GM06990 (cell line): ENCODE measurements at regions not wholly inside any gene's neighbourhood (a gene's known extent, or its start where the extent isn't known, plus 50 kb on each side); places are given as distances from the start of the nearest gene placed in this dataset.
A peak's percentile ranks its signal among the peaks of the same experiment; 100 is the strongest.

Experiments used
- DNase-seq: peaks from one replicate; pipeline ENCODE4 v3.0.0-alpha.2; 2011; ENCODE audit not compliant: insufficient read length; ENCODE audit errors: extremely low read depth
- H3K27me3 ChIP-seq: replicated peaks from 2 replicates; pipeline ENCODE4 v1.6.0; 2011; ENCODE audit warnings: low read length; ENCODE audit not compliant: control insufficient read depth, insufficient read depth
- H3K36me3 ChIP-seq: 2 replicates; pipeline ENCODE4 v1.5.1; 2011; ENCODE audit warnings: low read length; ENCODE audit not compliant: control insufficient read depth, insufficient read depth
- H3K4me3 ChIP-seq: replicated peaks from 2 replicates; pipeline ENCODE4 v1.5.1; 2011; ENCODE audit warnings: low read depth, mild to moderate bottlenecking, control low read depth, low read length
- TF ChIP-seq, protein P1 (sequence below): IDR thresholded peaks from 2 replicates; pipeline ENCODE4 v1.5.1; 2011; ENCODE audit warnings: low read length, control low read depth, mild to moderate bottlenecking, inconsistent platforms; ENCODE audit not compliant: insufficient read depth, poor library complexity, severe bottlenecking

DNA sequence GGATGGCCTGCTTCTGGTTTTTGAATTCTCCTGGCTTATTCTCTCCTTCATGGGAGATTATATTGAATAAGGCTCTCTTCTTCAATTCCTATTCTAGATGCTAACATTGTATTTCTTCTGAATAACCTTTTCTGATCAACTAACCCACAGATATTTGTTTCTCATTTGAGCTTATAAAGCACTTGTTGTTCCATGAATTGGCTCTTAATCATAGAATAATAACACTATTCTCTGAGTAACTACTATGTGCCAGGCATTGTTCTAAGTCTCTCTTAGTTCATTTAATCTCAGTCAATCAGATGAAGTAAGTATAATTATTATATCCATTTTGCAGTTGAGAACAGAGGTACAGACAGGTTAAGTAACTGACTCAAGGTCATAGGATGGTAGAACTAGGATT is 136.3 kb upstream of the MLIP start:
- Histone ChIP-seq H3K36me3 (no peaks in the 10 kb centered on the region), H3K4me3 (no peak overlapping the region), H3K27me3 (no peaks in the 10 kb centered on the region)
- TF ChIP-seq, protein P1, sequence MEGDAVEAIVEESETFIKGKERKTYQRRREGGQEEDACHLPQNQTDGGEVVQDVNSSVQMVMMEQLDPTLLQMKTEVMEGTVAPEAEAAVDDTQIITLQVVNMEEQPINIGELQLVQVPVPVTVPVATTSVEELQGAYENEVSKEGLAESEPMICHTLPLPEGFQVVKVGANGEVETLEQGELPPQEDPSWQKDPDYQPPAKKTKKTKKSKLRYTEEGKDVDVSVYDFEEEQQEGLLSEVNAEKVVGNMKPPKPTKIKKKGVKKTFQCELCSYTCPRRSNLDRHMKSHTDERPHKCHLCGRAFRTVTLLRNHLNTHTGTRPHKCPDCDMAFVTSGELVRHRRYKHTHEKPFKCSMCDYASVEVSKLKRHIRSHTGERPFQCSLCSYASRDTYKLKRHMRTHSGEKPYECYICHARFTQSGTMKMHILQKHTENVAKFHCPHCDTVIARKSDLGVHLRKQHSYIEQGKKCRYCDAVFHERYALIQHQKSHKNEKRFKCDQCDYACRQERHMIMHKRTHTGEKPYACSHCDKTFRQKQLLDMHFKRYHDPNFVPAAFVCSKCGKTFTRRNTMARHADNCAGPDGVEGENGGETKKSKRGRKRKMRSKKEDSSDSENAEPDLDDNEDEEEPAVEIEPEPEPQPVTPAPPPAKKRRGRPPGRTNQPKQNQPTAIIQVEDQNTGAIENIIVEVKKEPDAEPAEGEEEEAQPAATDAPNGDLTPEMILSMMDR = no peak
- DNase-seq = no peak

DNA sequence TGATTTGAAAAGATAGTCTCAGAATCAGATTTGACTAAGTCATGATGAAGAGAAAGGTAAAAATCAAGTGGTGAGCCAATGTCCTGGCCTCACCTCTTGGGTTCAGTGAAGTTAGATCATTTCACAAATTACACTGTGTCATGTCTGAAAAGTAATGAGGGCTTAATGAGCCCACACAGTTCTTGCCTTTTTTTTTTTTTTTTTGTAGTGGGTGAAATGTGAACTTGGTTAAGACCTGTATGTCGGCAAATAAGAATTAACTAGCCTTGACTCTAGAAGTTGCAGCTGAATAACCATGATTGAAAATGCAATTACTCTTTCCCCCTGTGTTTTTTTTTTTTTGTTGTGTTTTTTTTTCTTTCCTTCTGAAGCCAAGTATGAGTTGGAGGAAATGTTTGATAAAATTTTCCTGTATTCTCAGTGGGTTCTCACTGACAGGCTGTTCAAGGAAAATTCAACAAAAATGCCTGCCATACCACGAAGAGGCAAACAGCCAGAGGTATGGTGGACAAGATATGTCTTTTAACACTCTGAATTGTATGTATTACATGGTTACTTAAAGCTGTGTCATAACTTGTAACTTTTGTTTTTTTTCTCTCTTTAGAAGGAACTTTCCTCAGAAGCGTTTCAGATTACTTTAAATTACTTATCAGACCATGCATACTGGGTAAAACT is 135.2 kb upstream of the MLIP start:
- DNase-seq = no peak
- TF ChIP-seq, protein P1 = no peak
- H3K27me3 ChIP-seq = no peaks in the 10 kb centered on the region
- no peak overlapping the region for H3K4me3 ChIP-seq
- H3K36me3 ChIP-seq = no peaks in the 10 kb centered on the region

DNA sequence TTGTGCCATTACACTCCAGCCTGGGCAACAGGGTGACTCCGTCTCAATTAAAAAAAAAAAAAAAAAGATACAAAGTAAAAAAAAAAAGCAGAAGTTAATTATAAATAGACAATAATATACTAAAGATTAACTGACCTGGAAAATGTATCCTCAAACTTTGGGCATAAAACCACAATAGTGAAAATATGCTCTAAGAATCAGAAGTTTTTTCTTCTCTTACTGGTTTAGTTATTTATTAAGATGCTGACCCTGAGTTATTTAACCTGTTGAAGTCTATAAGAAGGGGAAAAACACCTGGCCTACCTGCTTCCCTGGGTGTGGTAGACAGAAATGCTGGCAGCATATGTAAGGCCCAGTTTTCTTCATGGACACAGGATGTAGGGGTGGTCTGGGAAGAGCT is 133.7 kb upstream of the MLIP start:
- Histone ChIP-seq H3K36me3 (no peaks in the 10 kb centered on the region), H3K27me3 (no peaks in the 10 kb centered on the region), H3K4me3 (no peak overlapping the region)
- DNase-seq = no peak
- TF ChIP-seq, protein P1 = no peak

DNA sequence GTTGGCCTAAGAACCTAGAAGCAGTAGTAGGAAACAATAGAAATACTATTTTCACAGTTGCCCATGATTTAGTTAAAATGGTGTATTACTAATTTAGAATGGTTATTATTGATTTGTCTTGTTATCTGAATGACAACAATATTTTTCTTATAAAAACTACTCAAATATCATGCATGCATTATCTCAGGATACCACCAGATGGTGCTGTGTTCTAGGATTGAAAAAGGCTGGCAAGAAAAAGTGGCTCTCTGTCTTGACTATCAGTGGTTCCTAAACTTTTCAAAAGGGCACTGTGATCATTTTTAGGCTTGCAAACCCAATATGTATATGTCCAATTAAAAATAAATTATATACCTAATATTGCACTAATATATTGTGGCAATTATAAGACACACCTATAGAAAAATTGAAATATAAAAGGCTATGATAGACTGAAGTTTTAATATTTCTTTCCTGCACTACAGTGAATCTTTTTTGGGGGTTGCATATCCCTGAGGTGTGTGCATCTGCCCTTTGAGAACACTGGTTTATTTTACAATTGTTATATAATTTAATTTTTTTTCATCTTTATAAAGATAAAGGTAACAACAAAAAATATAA is 131.7 kb upstream of the MLIP start:
- Histone ChIP-seq H3K27me3 (no peaks in the 10 kb centered on the region), H3K4me3 (no peak overlapping the region), H3K36me3 (no peaks in the 10 kb centered on the region)
- TF ChIP-seq, protein P1 = peak; percentile 71
- DNase-seq = no peak

DNA sequence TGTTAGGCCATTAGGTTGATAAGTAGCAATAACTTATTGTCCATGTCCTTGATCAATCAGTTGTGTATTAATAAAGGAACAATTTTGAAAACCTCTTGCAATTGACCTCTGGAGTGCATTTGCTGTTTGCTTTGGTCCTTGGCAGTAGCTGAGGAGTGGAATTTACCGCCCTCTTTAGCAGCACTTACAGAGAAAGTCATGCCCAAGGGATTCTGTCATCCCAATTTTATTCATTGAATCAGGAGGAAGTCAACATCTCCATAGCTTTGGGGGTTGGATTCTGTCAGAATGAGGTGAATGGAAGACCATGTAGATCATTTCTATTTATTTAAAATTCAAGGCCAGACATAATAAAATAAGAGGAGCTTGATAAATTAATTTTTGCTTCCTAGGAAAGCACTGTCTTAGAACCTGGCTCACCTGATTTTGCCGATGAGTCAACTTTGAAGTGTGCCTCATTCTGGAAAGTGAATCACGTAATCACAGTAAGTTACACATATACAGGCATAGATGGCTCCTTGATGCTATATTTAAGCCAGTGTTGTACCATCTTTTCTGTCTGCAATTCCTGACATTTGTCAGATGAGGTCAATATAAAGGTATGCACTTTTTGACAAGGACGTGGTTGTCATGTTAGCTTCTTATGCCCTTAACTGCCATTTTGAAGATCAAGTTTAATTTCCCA is 128.7 kb upstream of the MLIP start:
- H3K4me3 ChIP-seq = no peak overlapping the region
- H3K36me3 ChIP-seq = no peaks in the 10 kb centered on the region
- TF ChIP-seq, protein P1 = no peak
- no peak for DNase-seq
- no peaks in the 10 kb centered on the region; the same call in 1 of the 2 replicates for H3K27me3 ChIP-seq
